ENCODE measurements at regions not wholly inside any gene's neighbourhood (a gene's known extent, or its start where the extent isn't known, plus 50 kb on each side); places are given as distances from the start of the nearest gene placed in this dataset.

GRCh38 chr1:90494748-90495282 lies 222.3 kb downstream of the BARHL2 start:
- DNase-seq (ENCODE audit: low spot score) = no peak

GRCh38 chr1:90488451-90488850 lies 228.7 kb downstream of the BARHL2 start:
- no peak for DNase-seq (ENCODE audit: low spot score)

- no peak for DNase-seq (ENCODE audit: low spot score)
Measured at GRCh38 chr1:90486996-90487395, 230.1 kb downstream of the BARHL2 start.

GRCh38 chr1:90486134-90486824 lies 230.8 kb downstream of the BARHL2 start:
- DNase-seq (ENCODE audit: low spot score) = no peak

- no peak for DNase-seq (ENCODE audit: low spot score)
Measured at GRCh38 chr1:90480271-90480835, 236.7 kb downstream of the BARHL2 start.

- DNase-seq (ENCODE audit: low spot score) = no peak
Measured at GRCh38 chr1:90476994-90477393, 240.1 kb downstream of the BARHL2 start.

- DNase-seq (ENCODE audit: low spot score) = no peak
Measured at GRCh38 chr1:90476411-90476810, 240.7 kb downstream of the BARHL2 start.

- DNase-seq (ENCODE audit: low spot score) = no peak
Measured at GRCh38 chr1:90475631-90476030, 241.5 kb downstream of the BARHL2 start.

- DNase-seq (ENCODE audit: low spot score) = no peak
Measured at GRCh38 chr1:90474731-90475130, 242.4 kb downstream of the BARHL2 start.

GRCh38 chr1:90474158-90474557 lies 242.9 kb downstream of the BARHL2 start:
- DNase-seq (ENCODE audit: low spot score) = no peak

GRCh38 chr1:90472775-90473174 lies 244.3 kb downstream of the BARHL2 start:
- DNase-seq (ENCODE audit: low spot score) = no peak

- DNase-seq (ENCODE audit: low spot score) = no peak
Measured at GRCh38 chr1:90459570-90459969, 257.5 kb downstream of the BARHL2 start.

GRCh38 chr1:90457985-90458384 lies 259.1 kb downstream of the BARHL2 start:
- no peak for DNase-seq (ENCODE audit: low spot score)

GRCh38 chr1:90452491-90452890 lies 264.6 kb downstream of the BARHL2 start:
- DNase-seq (ENCODE audit: low spot score) = no peak

- DNase-seq (ENCODE audit: low spot score) = no peak
Measured at GRCh38 chr1:90443354-90443753, 273.7 kb downstream of the BARHL2 start.

- no peak for DNase-seq (ENCODE audit: low spot score)
Measured at GRCh38 chr1:90435351-90435750, 281.8 kb downstream of the BARHL2 start.

- DNase-seq (ENCODE audit: low spot score) = no peak
Measured at GRCh38 chr1:90434460-90434859, 282.6 kb downstream of the BARHL2 start.

GRCh38 chr1:90417126-90417525 lies 300.0 kb downstream of the BARHL2 start:
- no peak for DNase-seq (ENCODE audit: low spot score)

GRCh38 chr1:90414201-90414600 lies 302.9 kb downstream of the BARHL2 start:
- DNase-seq (ENCODE audit: low spot score) = no peak

- DNase-seq (ENCODE audit: low spot score) = no peak
Measured at GRCh38 chr1:90413519-90413918, 303.6 kb downstream of the BARHL2 start.

- no peak for DNase-seq (ENCODE audit: low spot score)
Measured at GRCh38 chr1:90412563-90412962, 304.5 kb downstream of the BARHL2 start.

- no peak for DNase-seq (ENCODE audit: low spot score)
Measured at GRCh38 chr1:90411185-90411584, 305.9 kb downstream of the BARHL2 start.

- DNase-seq (ENCODE audit: low spot score) = no peak
Measured at GRCh38 chr1:90407737-90408136, 309.4 kb downstream of the BARHL2 start.

- DNase-seq (ENCODE audit: low spot score) = no peak
Measured at GRCh38 chr1:90405726-90406125, 311.4 kb downstream of the BARHL2 start.

Data from hematopoietic multipotent progenitor cell treated with erythropoietin and hydrocortisone succinate and interleukin-3 and kit ligand, for 15 days (in vitro differentiated cells).